HCT116 (cell line): ENCODE measurements at regions not wholly inside any gene's neighbourhood (a gene's known extent, or its start where the extent isn't known, plus 50 kb on each side); places are given as distances from the start of the nearest gene placed in this dataset.

Source experiments
- ATAC-seq: fragments of 200-7000 bp; cut with Tn5 transposase; 2 replicates; pipeline ENCODE4 v1.9.1; 2020; ENCODE audit warnings: mild to moderate bottlenecking, moderate library complexity
- BruUV-seq: library from RNA; stranded (reverse); fragments of 400-500 nt; replicated peaks from 2 replicates; lab custom pipeline; 2021; lab: Mats Ljungman, UMichigan
- CTCF ChIA-PET: fragments of 300-600 bp; sonication (Branson Sonifier 250); formaldehyde crosslinking; loops from one replicate; lab custom pipeline; 2021; ENCODE audit warnings: antibody characterized with exemption; lab: Charles Lee
- POLR2A ChIA-PET: fragments of 300-600, 350-600 bp; sonication (Branson Sonifier 250); formaldehyde crosslinking; loops from one replicate; lab custom pipeline; 2021; ENCODE audit warnings: antibody characterized with exemption; lab: Charles Lee
- RAD21 ChIA-PET, 2 experiments: fragments of 300-600 bp; sonication (Branson Sonifier 250); formaldehyde crosslinking; loops; one replicate each; lab custom pipeline; 2023; ENCODE audit warnings: low total read pairs in 2 of 2; ENCODE audit not compliant: uncharacterized antibody in 2 of 2, unreplicated experiment in 2 of 2, low non-redundant PET in 1 of 2; lab: Charles Lee
- DNase-seq: peaks from one replicate; pipeline ENCODE4 v3.0.0-alpha.2; 2010; ENCODE audit warnings: low read depth, low spot score
- H2AFZ ChIP-seq: fragments of 200-600 bp; shearing (Covaris generic), sonication (generic); 2 replicates; pipeline ENCODE4 v1.6.1; 2017; ENCODE audit warnings: low read depth, mixed run types, mixed read lengths, antibody characterized with exemption, low read length; ENCODE audit not compliant: poor library complexity, severe bottlenecking
- H3K27ac ChIP-seq: 2 replicates; pipeline ENCODE4 v1.5.1; 2012; ENCODE audit warnings: low read depth, low read length
- H3K27me3 ChIP-seq: fragments of 200-600 bp; sonication (generic); 2 replicates; pipeline ENCODE4 v1.6.1; 2016; ENCODE audit warnings: mixed run types, low read length, mixed read lengths; ENCODE audit not compliant: insufficient read depth
- H3K36me3 ChIP-seq, 2 experiments: fragments of 200-500 bp in 1 of 2; fragments of 200-600 bp in 1 of 2; sonication (Bioruptor generic) in 1 of 2; sonication (generic) in 1 of 2; 2 replicates each; pipeline versions ENCODE4 v1.5.1 to v1.6.1; 2014 to 2016; ENCODE audit warnings: low read length in 2 of 2, inconsistent platforms in 1 of 2, mixed read lengths in 1 of 2, mixed run types in 1 of 2; ENCODE audit not compliant: insufficient read depth in 2 of 2, control insufficient read depth in 1 of 2
- H3K4me1 ChIP-seq, 2 experiments: fragments of 200-600 bp in 1 of 2; sonication (generic) in 1 of 2; 2 replicates each; pipeline versions ENCODE4 v1.5.1 to v1.6.1; 2012 to 2017; ENCODE audit warnings: low read length in 2 of 2, inconsistent platforms in 1 of 2, mild to moderate bottlenecking in 1 of 2, mixed read lengths in 1 of 2, mixed run types in 1 of 2, moderate library complexity in 1 of 2; ENCODE audit not compliant: insufficient read depth in 2 of 2, control insufficient read depth in 1 of 2
- H3K4me2 ChIP-seq: fragments of 200-600 bp; sonication (generic); 2 replicates; pipeline ENCODE4 v1.6.1; 2017; ENCODE audit warnings: mixed run types, low read length, mixed read lengths
- H3K4me3 ChIP-seq, 2 experiments: fragments of 200-600 bp in 1 of 2; sonication (generic) in 1 of 2; replicated peaks in 1 of 2; 2 replicates each; pipeline ENCODE4 v1.5.1; 2011 to 2016; ENCODE audit warnings: low read length in 2 of 2, control low read depth in 1 of 2, low read depth in 1 of 2, mild to moderate bottlenecking in 1 of 2, mixed read lengths in 1 of 2, mixed run types in 1 of 2
- H3K79me2 ChIP-seq: fragments of 200-600 bp; sonication (generic); 2 replicates; pipeline ENCODE4 v1.6.1; 2017; ENCODE audit warnings: mild to moderate bottlenecking, mixed run types, low read length, moderate library complexity, mixed read lengths; ENCODE audit not compliant: insufficient read depth
- H3K9ac ChIP-seq: fragments of 200-600 bp; sonication (generic); 2 replicates; pipeline ENCODE4 v1.6.1; 2016; ENCODE audit warnings: low read length, mixed read lengths
- H3K9me2 ChIP-seq: fragments of 200-600 bp; sonication (generic), shearing (Covaris generic); 2 replicates; pipeline ENCODE4 v1.6.1; 2017; ENCODE audit warnings: mixed run types, mild to moderate bottlenecking, moderate library complexity; ENCODE audit not compliant: insufficient read depth
- H3K9me3 ChIP-seq, 2 experiments: fragments of 200-500 bp in 1 of 2; fragments of 200-600 bp in 1 of 2; sonication (Bioruptor generic) in 1 of 2; sonication (generic) in 1 of 2; 2 replicates each; pipeline ENCODE4 v1.6.1; 2014 to 2017; ENCODE audit warnings: low read length in 2 of 2, mixed read lengths in 2 of 2, inconsistent platforms in 1 of 2, low read depth in 1 of 2, mild to moderate bottlenecking in 1 of 2, mixed run types in 1 of 2, moderate library complexity in 1 of 2; ENCODE audit not compliant: control insufficient read depth in 1 of 2, insufficient read depth in 1 of 2
- H4K20me1 ChIP-seq: fragments of 200-600 bp; sonication (generic), shearing (Covaris generic); 2 replicates; pipeline ENCODE4 v1.6.1; 2017; ENCODE audit warnings: mixed run types, mild to moderate bottlenecking, moderate library complexity; ENCODE audit not compliant: insufficient read depth
- CBX3 ChIP-seq: IDR thresholded peaks from 2 replicates; pipeline ENCODE4 v1.6.1; 2012; ENCODE audit warnings: low read depth
- CEBPB ChIP-seq: IDR thresholded peaks from 2 replicates; pipeline ENCODE4 v1.6.1; 2012; ENCODE audit warnings: low read depth
- EGR1 ChIP-seq: IDR thresholded peaks from 2 replicates; pipeline ENCODE4 v1.6.1; 2012; ENCODE audit warnings: low read depth
- EZH2 ChIP-seq: fragments of 200-600 bp; sonication (generic); IDR thresholded peaks from 2 replicates; pipeline ENCODE4 v1.6.1; 2017; ENCODE audit warnings: antibody characterized with exemption, mixed run types
- FOSL1 ChIP-seq: IDR thresholded peaks from 2 replicates; pipeline ENCODE4 v1.6.1; 2012; ENCODE audit warnings: low read depth
- JUND ChIP-seq: IDR thresholded peaks from 2 replicates; pipeline ENCODE4 v1.6.1; 2012
- POLR2A ChIP-seq: IDR thresholded peaks from 2 replicates; pipeline ENCODE4 v1.7.0; 2011; ENCODE audit warnings: borderline replicate concordance; ENCODE audit not compliant: insufficient read depth, insufficient read length; ENCODE audit errors: extremely low read depth
- POLR2AphosphoS5 ChIP-seq: IDR thresholded peaks from 2 replicates; pipeline ENCODE4 v1.6.1; 2011; ENCODE audit warnings: mild to moderate bottlenecking, low read depth, low read length, moderate library complexity
- RAD21 ChIP-seq: IDR thresholded peaks from 2 replicates; pipeline ENCODE4 v1.6.1; 2012; ENCODE audit warnings: low read depth, mild to moderate bottlenecking
- SP1 ChIP-seq: IDR thresholded peaks from 2 replicates; pipeline ENCODE4 v1.6.1; 2012; ENCODE audit warnings: low read depth
- TCF7L2 ChIP-seq: IDR thresholded peaks from 2 replicates; pipeline ENCODE4 v1.7.0; 2011; ENCODE audit warnings: borderline replicate concordance, inconsistent platforms; ENCODE audit not compliant: insufficient read depth, insufficient read length; ENCODE audit errors: extremely low read depth
- YY1 ChIP-seq: IDR thresholded peaks from 2 replicates; pipeline ENCODE4 v1.6.1; 2011; ENCODE audit warnings: low read length, low read depth, moderate library complexity, mild to moderate bottlenecking; ENCODE audit not compliant: insufficient replicate concordance; ENCODE audit errors: extremely low read depth
- ZNF274 ChIP-seq: fragments of 200-500 bp; sonication (Bioruptor generic); IDR thresholded peaks from 2 replicates; pipeline ENCODE4 v1.6.1; 2014; ENCODE audit warnings: mild to moderate bottlenecking, low read depth, low read length, inconsistent platforms
- intact Hi-C: fragments of 100-400 bp; cut with micrococcal nuclease; formaldehyde crosslinking; loops from 2 replicates; pipeline ENCODE4 v1.10.0; 2022
- TF ChIP-seq, protein P1 (sequence below): IDR thresholded peaks from 2 replicates; pipeline ENCODE4 v1.6.1; 2011; ENCODE audit warnings: mild to moderate bottlenecking, low read length, moderate library complexity; ENCODE audit not compliant: insufficient replicate concordance; ENCODE audit errors: extremely low read depth
- TF ChIP-seq, protein P2 (sequence below): IDR thresholded peaks from 2 replicates; pipeline ENCODE4 v1.6.1; 2012; ENCODE audit warnings: low read depth
- TF ChIP-seq, protein P3 (sequence below): IDR thresholded peaks from 2 replicates; pipeline ENCODE4 v1.6.1; 2012

DNA sequence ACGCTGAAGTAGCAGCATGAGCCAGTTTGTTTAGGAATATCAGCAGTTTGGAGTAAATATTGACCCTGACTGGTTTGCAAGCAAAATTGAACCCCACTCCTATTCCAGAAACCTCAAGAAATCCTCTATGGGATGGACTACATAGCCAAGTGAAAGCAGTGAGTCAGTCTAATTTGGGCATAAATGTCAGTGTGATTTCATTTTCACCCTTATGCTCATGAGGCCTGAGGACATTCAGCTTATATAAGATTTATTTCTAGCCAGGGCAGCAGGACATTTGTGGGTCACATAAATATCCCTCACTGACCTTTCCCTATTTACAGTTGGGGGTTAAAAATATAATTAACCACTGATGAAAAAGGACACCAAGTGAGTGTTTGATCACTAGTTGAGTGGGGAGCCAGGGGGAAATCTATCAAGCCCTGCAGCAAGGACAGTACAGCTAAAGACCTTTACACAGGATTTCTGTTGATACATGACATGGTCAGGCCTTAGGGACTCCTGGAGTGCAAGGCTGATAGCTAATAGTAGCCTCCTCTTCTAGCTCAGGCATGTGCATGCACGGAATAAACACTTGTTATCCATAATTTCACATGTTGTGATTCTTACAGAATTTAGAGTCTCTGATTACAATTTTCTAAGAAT, 996.9 kb upstream of the GRIA3 start (continued):
- TF ChIP-seq, protein P1, sequence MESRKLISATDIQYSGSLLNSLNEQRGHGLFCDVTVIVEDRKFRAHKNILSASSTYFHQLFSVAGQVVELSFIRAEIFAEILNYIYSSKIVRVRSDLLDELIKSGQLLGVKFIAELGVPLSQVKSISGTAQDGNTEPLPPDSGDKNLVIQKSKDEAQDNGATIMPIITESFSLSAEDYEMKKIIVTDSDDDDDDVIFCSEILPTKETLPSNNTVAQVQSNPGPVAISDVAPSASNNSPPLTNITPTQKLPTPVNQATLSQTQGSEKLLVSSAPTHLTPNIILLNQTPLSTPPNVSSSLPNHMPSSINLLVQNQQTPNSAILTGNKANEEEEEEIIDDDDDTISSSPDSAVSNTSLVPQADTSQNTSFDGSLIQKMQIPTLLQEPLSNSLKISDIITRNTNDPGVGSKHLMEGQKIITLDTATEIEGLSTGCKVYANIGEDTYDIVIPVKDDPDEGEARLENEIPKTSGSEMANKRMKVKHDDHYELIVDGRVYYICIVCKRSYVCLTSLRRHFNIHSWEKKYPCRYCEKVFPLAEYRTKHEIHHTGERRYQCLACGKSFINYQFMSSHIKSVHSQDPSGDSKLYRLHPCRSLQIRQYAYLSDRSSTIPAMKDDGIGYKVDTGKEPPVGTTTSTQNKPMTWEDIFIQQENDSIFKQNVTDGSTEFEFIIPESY = no peak
- TF ChIP-seq POLR2AphosphoS5 (no peak), EZH2 (no peak), CEBPB (no peak), FOSL1 (no peak)

DNA sequence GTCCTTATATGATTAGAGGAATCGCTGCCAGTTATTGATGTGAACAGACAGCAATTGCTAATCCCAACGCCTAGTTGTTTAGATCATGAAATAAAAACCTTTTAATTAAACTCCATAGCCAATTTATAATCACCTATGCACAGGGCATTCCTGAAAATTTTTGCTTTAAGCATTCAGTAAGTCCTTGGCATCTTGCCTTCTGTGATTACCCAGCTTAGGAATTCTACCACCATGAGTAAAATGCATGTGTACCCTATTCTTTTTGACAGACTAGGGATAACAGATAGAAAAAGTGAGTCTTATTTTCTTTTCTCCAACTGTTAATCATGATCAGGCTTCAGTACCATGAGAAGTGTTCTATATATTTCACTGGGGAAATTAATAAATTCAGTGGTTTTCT, 995.3 kb upstream of the GRIA3 start:
- DNase-seq (no peak), ATAC-seq (no peak)
- POLR2A ChIA-PET = no interaction called here
- H3K4me1 ChIP-seq = no peaks in the 10 kb centered on the region
- no peak overlapping the region for H3K4me3 ChIP-seq
- no peak overlapping the region for H3K9ac ChIP-seq
- H3K27ac ChIP-seq = no peak overlapping the region
- intact Hi-C loops = no loop called here
- no peaks in the 10 kb centered on the region for H3K79me2 ChIP-seq
- RAD21 ChIA-PET = no interaction called here
- no TSS peak for BruUV-seq
- no peaks in the 10 kb centered on the region for H3K9me2 ChIP-seq
- no peaks in the 10 kb centered on the region for H4K20me1 ChIP-seq
- H2AFZ ChIP-seq = no peak overlapping the region
- TF ChIP-seq YY1 = no peak
- TF ChIP-seq JUND = no peak
- no peak for TF ChIP-seq FOSL1
- TF ChIP-seq, protein P2, sequence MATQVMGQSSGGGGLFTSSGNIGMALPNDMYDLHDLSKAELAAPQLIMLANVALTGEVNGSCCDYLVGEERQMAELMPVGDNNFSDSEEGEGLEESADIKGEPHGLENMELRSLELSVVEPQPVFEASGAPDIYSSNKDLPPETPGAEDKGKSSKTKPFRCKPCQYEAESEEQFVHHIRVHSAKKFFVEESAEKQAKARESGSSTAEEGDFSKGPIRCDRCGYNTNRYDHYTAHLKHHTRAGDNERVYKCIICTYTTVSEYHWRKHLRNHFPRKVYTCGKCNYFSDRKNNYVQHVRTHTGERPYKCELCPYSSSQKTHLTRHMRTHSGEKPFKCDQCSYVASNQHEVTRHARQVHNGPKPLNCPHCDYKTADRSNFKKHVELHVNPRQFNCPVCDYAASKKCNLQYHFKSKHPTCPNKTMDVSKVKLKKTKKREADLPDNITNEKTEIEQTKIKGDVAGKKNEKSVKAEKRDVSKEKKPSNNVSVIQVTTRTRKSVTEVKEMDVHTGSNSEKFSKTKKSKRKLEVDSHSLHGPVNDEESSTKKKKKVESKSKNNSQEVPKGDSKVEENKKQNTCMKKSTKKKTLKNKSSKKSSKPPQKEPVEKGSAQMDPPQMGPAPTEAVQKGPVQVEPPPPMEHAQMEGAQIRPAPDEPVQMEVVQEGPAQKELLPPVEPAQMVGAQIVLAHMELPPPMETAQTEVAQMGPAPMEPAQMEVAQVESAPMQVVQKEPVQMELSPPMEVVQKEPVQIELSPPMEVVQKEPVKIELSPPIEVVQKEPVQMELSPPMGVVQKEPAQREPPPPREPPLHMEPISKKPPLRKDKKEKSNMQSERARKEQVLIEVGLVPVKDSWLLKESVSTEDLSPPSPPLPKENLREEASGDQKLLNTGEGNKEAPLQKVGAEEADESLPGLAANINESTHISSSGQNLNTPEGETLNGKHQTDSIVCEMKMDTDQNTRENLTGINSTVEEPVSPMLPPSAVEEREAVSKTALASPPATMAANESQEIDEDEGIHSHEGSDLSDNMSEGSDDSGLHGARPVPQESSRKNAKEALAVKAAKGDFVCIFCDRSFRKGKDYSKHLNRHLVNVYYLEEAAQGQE = no peak
- TF ChIP-seq CEBPB = no peak
- TF ChIP-seq, protein P1 = no peak
- no peak for TF ChIP-seq ZNF274
- TF ChIP-seq, protein P3, sequence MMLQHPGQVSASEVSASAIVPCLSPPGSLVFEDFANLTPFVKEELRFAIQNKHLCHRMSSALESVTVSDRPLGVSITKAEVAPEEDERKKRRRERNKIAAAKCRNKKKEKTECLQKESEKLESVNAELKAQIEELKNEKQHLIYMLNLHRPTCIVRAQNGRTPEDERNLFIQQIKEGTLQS = no peak
- no peak for TF ChIP-seq TCF7L2
- no peak for TF ChIP-seq EZH2
- TF ChIP-seq POLR2A = no peak
- no peak for TF ChIP-seq CBX3
- TF ChIP-seq SP1 = no peak
- no peak for TF ChIP-seq RAD21
- no peak for TF ChIP-seq EGR1
- H3K4me2 ChIP-seq = no peak overlapping the region
- no peaks in the 10 kb centered on the region for H3K9me3 ChIP-seq
- H3K36me3 ChIP-seq = no peaks in the 10 kb centered on the region
- CTCF ChIA-PET = no interaction called here
- H3K27me3 ChIP-seq = no peaks in the 10 kb centered on the region
